NCI-H82 (cell line): ENCODE measurements at regions not wholly inside any gene's neighbourhood (a gene's known extent, or its start where the extent isn't known, plus 50 kb on each side); places are given as distances from the start of the nearest gene placed in this dataset.
"Not testable (repeated sequence)": the region's sequence is repeated elsewhere in the genome, so short reads cannot be mapped to it uniquely, and the experiment has no call there.

ENCODE experiments used
- DNase-seq: peaks from one replicate; lab custom pipeline; 2025; lab: John Stamatoyannopoulos, UW

GRCh38 chr6:14369717-14370116 lies 252.1 kb downstream of the CD83 start:
- DNase-seq, result no peak

GRCh38 chr6:14371530-14371929 lies 254.0 kb downstream of the CD83 start:
- no peak for DNase-seq

GRCh38 chr6:14372734-14373489 lies 255.3 kb downstream of the CD83 start:
- no peak for DNase-seq

GRCh38 chr6:14373648-14374437 lies 256.3 kb downstream of the CD83 start:
- no peak for DNase-seq

- no peak for DNase-seq
These were observed 258.4 kb downstream of the CD83 start for GRCh38 chr6:14375930-14376329.

- no peak for DNase-seq
These were observed 262.0 kb downstream of the CD83 start for GRCh38 chr6:14379568-14379967.

- DNase-seq, result peak; percentile 32
These were observed 262.7 kb downstream of the CD83 start for GRCh38 chr6:14380086-14380820.

GRCh38 chr6:14380901-14381828 lies 263.6 kb downstream of the CD83 start:
- no peak for DNase-seq

GRCh38 chr6:14381829-14382677 lies 264.5 kb downstream of the CD83 start:
- DNase-seq, result peak; percentile 35

GRCh38 chr6:14382678-14383236 lies 265.2 kb downstream of the CD83 start:
- no peak for DNase-seq

- no peak for DNase-seq
These were observed 266.0 kb downstream of the CD83 start for GRCh38 chr6:14383393-14384174.

- DNase-seq, result no peak
These were observed 266.8 kb downstream of the CD83 start for GRCh38 chr6:14384175-14384949.

- no peak for DNase-seq
These were observed 268.7 kb downstream of the CD83 start for GRCh38 chr6:14386263-14386662.

GRCh38 chr6:14386668-14387067 lies 269.1 kb downstream of the CD83 start:
- DNase-seq, result no peak

- no peak for DNase-seq
These were observed 270.8 kb downstream of the CD83 start for GRCh38 chr6:14388371-14388770.

- not testable (repeated sequence) for DNase-seq
These were observed 272.2 kb downstream of the CD83 start for GRCh38 chr6:14389776-14390175.

GRCh38 chr6:14390805-14391204 lies 273.2 kb downstream of the CD83 start:
- DNase-seq, result no peak

GRCh38 chr6:14393910-14394309 lies 276.3 kb downstream of the CD83 start:
- no peak for DNase-seq

- DNase-seq, result no peak
These were observed 278.8 kb downstream of the CD83 start for GRCh38 chr6:14396392-14396791.
